C4-2B (cell line): ENCODE measurements at regions not wholly inside any gene's neighbourhood (a gene's known extent, or its start where the extent isn't known, plus 50 kb on each side); places are given as distances from the start of the nearest gene placed in this dataset.
"Not testable (repeated sequence)": the region's sequence is repeated elsewhere in the genome, so short reads cannot be mapped to it uniquely, and the experiment has no call there.

Experiments
- H3K27ac ChIP-seq: fragments of 450-650 bp; 2 replicates; pipeline ENCODE4 v1.5.1; 2017
- CTCF ChIP-seq: fragments of 450-650 bp; conservative IDR thresholded peaks from 2 replicates; pipeline ENCODE4 v1.5.1; 2017; ENCODE audit warnings: mild to moderate bottlenecking
- ZFX ChIP-seq: fragments of 450-650 bp; IDR thresholded peaks from 2 replicates; pipeline ENCODE4 v1.6.1; 2017

- TF ChIP-seq CTCF (no peak), ZFX (no peak)
- H3K27ac ChIP-seq, result no peak overlapping the region
Observed at GRCh38 chr17:11182430-11182829, 58.6 kb upstream of the SHISA6 start.

- TF ChIP-seq CTCF, result no peak
- TF ChIP-seq ZFX, result no peak
- peak overlapping the region; percentile 87 for H3K27ac ChIP-seq
Observed at GRCh38 chr17:11178581-11178980, 62.4 kb upstream of the SHISA6 start.

GRCh38 chr17:11177340-11177739 is 63.7 kb upstream of the SHISA6 start:
- peak overlapping the region; percentile 87 for H3K27ac ChIP-seq
- no peak for TF ChIP-seq ZFX
- TF ChIP-seq CTCF, result no peak

- peak overlapping the region; percentile 87 for H3K27ac ChIP-seq
- TF ChIP-seq CTCF (no peak), ZFX (no peak)
Observed at GRCh38 chr17:11176549-11176948, 64.5 kb upstream of the SHISA6 start.

GRCh38 chr17:11170881-11171280 is 70.1 kb upstream of the SHISA6 start:
- TF ChIP-seq CTCF (no peak), ZFX (no peak)
- no peak overlapping the region for H3K27ac ChIP-seq

- no peak overlapping the region for H3K27ac ChIP-seq
- TF ChIP-seq CTCF (no peak), ZFX (no peak)
Observed at GRCh38 chr17:11151818-11152425, 89.1 kb upstream of the SHISA6 start.

- H3K27ac ChIP-seq, result not testable (repeated sequence)
Observed at GRCh38 chr17:11150906-11151511, 90.0 kb upstream of the SHISA6 start.
